A673 (cell line): ENCODE measurements at regions not wholly inside any gene's neighbourhood (a gene's known extent, or its start where the extent isn't known, plus 50 kb on each side); places are given as distances from the start of the nearest gene placed in this dataset.

Experiments used
- BruUV-seq: library from RNA; stranded (reverse); fragments of 400-500 nt; replicated peaks from 2 replicates; lab custom pipeline; 2021; lab: Mats Ljungman, UMichigan
- CTCF ChIA-PET: fragments of 300-600 bp; sonication (Branson Sonifier 250); formaldehyde crosslinking; loops from one replicate; lab custom pipeline; 2022; ENCODE audit warnings: antibody characterized with exemption; lab: Charles Lee
- POLR2A ChIA-PET: fragments of 300-600 bp; sonication (Branson Sonifier 250); formaldehyde crosslinking; loops from one replicate; lab custom pipeline; 2022; ENCODE audit warnings: antibody characterized with exemption; ENCODE audit not compliant: low non-redundant PET; lab: Charles Lee
- DNase-seq: peaks from one replicate; pipeline ENCODE4 v3.0.0-alpha.2; 2015; ENCODE audit warnings: low spot score
- H3K27ac ChIP-seq: fragments of 200-600 bp; sonication (generic); 2 replicates; pipeline ENCODE4 v1.5.1; 2016; ENCODE audit warnings: mixed run types, low read depth, mild to moderate bottlenecking, mixed read lengths, antibody characterized with exemption, low read length; ENCODE audit not compliant: poor library complexity, severe bottlenecking
- H3K27me3 ChIP-seq: fragments of 200-600 bp; sonication (generic); replicated peaks from 2 replicates; pipeline ENCODE4 v1.6.1; 2017; ENCODE audit warnings: mixed run types, low read depth, mild to moderate bottlenecking, mixed read lengths, antibody characterized with exemption, low read length; ENCODE audit not compliant: insufficient read depth, poor library complexity
- H3K36me3 ChIP-seq: fragments of 200-600 bp; sonication (generic); 2 replicates; pipeline ENCODE4 v1.6.1; 2016; ENCODE audit warnings: mixed run types, mild to moderate bottlenecking, mixed read lengths, antibody characterized with exemption, low read length; ENCODE audit not compliant: insufficient read depth, poor library complexity, severe bottlenecking
- H3K4me1 ChIP-seq: fragments of 200-600 bp; sonication (generic); 2 replicates; pipeline ENCODE4 v1.6.1; 2017; ENCODE audit warnings: mixed run types, mild to moderate bottlenecking, mixed read lengths, antibody characterized with exemption, low read length; ENCODE audit not compliant: insufficient read depth, poor library complexity, severe bottlenecking
- H3K4me3 ChIP-seq: fragments of 200-600 bp; sonication (generic); 2 replicates; pipeline ENCODE4 v1.5.1; 2016; ENCODE audit warnings: low read depth, mixed run types, mild to moderate bottlenecking, mixed read lengths, low read length; ENCODE audit not compliant: poor library complexity, severe bottlenecking
- H3K9me3 ChIP-seq: fragments of 200-600 bp; sonication (generic); 2 replicates; pipeline ENCODE4 v1.6.1; 2016; ENCODE audit warnings: mixed run types, low read depth, mild to moderate bottlenecking, mixed read lengths, antibody characterized with exemption, low read length; ENCODE audit not compliant: poor library complexity, severe bottlenecking
- CTCF ChIP-seq: fragments of 300-800, 200-600 bp; sonication (generic); conservative IDR thresholded peaks from 2 replicates; pipeline ENCODE4 v1.5.1; 2017; ENCODE audit warnings: low read depth, mild to moderate bottlenecking, antibody characterized with exemption, low read length, moderate library complexity, mixed read lengths
- EZH2 ChIP-seq: fragments of 200-600 bp; sonication (generic); IDR thresholded peaks from 2 replicates; pipeline ENCODE4 v1.6.1; 2017; ENCODE audit warnings: borderline replicate concordance, low read depth, mild to moderate bottlenecking, mixed read lengths, antibody characterized with exemption, low read length; ENCODE audit not compliant: poor library complexity, severe bottlenecking
- intact Hi-C: fragments of 100-400 bp; cut with micrococcal nuclease; formaldehyde crosslinking; loops from one replicate; pipeline ENCODE4 v1.10.0; 2022; ENCODE audit not compliant: unreplicated experiment

- no peak for DNase-seq
- Histone ChIP-seq H3K9me3 (no peaks in the 10 kb centered on the region), H3K27ac (no peak overlapping the region), H3K4me3 (no peak overlapping the region), H3K4me1 (no peaks in the 10 kb centered on the region), H3K36me3 (no peaks in the 10 kb centered on the region), H3K27me3 (peaks cover 3% of the 10 kb centered on the region)
- ChIA-PET CTCF (no interaction called here), POLR2A (no interaction called here)
- intact Hi-C loops: no loop called here
- no TSS peak for BruUV-seq
- TF ChIP-seq CTCF (no peak), EZH2 (no peak)
These were observed 86.3 kb upstream of the LGALSL start for GRCh38 chr2:64367444-64368232.

GRCh38 chr2:64369706-64370105 lies 84.3 kb upstream of the LGALSL start:
- H3K4me1 ChIP-seq: no peaks in the 10 kb centered on the region
- intact Hi-C loops: no loop called here
- H3K27ac ChIP-seq: no peak overlapping the region
- H3K4me3 ChIP-seq: no peak overlapping the region
- TF ChIP-seq CTCF (no peak), EZH2 (no peak)
- H3K36me3 ChIP-seq: no peaks in the 10 kb centered on the region
- BruUV-seq: no TSS peak
- ChIA-PET CTCF (no interaction called here), POLR2A (no interaction called here)
- H3K27me3 ChIP-seq: peaks cover 3% of the 10 kb centered on the region
- no peak for DNase-seq
- no peaks in the 10 kb centered on the region for H3K9me3 ChIP-seq

- no peaks in the 10 kb centered on the region for H3K4me1 ChIP-seq
- ChIA-PET CTCF (no interaction called here), POLR2A (interaction anchor here (0.6 kb wide), 1 partner anchor 73 kb away, joined by 4 read pairs; no protein-coding TSS in a partner anchor)
- no peak overlapping the region for H3K4me3 ChIP-seq
- H3K27me3 ChIP-seq: peaks cover 3% of the 10 kb centered on the region
- DNase-seq: no peak
- intact Hi-C loops: no loop called here
- H3K9me3 ChIP-seq: no peaks in the 10 kb centered on the region
- no peak overlapping the region for H3K27ac ChIP-seq
- H3K36me3 ChIP-seq: no peaks in the 10 kb centered on the region
- BruUV-seq: no TSS peak
- no peak for TF ChIP-seq CTCF
- no peak for TF ChIP-seq EZH2
These were observed 82.2 kb upstream of the LGALSL start for GRCh38 chr2:64371727-64372126.
